ENCODE measurements at regions not wholly inside any gene's neighbourhood (a gene's known extent, or its start where the extent isn't known, plus 50 kb on each side); places are given as distances from the start of the nearest gene placed in this dataset.

- TF ChIP-seq CTCF (IDR thresholded peaks at IDR 0.05; ENCODE audit: poor library complexity) (no peak), EZH2phosphoT487 (IDR thresholded peaks at IDR 0.05; ENCODE audit: low read depth, severe bottlenecking, unreplicated experiment) (no peak)
Observed at GRCh38 chr2:207279520-207279919, 113.8 kb upstream of the KLF7 start.
